Ishikawa (cell line): ENCODE measurements at regions not wholly inside any gene's neighbourhood (a gene's known extent, or its start where the extent isn't known, plus 50 kb on each side); places are given as distances from the start of the nearest gene placed in this dataset.

Experiments used
- FOXM1 ChIP-seq: IDR thresholded peaks from 2 replicates; pipeline ENCODE4 v1.6.1; 2012; ENCODE audit warnings: low read depth, borderline replicate concordance
- RAD21 ChIP-seq: IDR thresholded peaks from 2 replicates; pipeline ENCODE4 v1.6.1; 2012; ENCODE audit warnings: low read depth
- TF ChIP-seq, protein P1 (sequence below): IDR thresholded peaks from 2 replicates; pipeline ENCODE4 v1.6.1; 2012; ENCODE audit warnings: low read depth, mild to moderate bottlenecking

DNA sequence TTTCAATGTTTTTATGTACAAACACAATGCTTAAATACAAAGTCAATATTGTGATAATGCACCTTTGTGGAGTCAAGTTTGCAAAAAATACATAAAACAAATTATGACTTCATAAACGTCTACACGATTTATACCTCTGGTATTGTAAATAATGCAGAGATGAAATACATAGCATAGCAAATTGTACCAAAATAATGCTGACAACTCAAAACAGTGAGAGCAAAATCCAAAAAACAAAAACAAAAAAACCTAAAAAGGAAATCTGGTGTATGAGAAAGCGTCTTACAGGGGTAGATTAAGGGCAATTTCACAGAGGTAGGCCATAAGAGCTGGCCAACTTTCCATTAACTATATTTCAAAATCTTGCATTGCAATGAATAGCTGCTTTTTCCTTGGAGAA, 161.5 kb upstream of the LRRC7 start:
- TF ChIP-seq, protein P1, sequence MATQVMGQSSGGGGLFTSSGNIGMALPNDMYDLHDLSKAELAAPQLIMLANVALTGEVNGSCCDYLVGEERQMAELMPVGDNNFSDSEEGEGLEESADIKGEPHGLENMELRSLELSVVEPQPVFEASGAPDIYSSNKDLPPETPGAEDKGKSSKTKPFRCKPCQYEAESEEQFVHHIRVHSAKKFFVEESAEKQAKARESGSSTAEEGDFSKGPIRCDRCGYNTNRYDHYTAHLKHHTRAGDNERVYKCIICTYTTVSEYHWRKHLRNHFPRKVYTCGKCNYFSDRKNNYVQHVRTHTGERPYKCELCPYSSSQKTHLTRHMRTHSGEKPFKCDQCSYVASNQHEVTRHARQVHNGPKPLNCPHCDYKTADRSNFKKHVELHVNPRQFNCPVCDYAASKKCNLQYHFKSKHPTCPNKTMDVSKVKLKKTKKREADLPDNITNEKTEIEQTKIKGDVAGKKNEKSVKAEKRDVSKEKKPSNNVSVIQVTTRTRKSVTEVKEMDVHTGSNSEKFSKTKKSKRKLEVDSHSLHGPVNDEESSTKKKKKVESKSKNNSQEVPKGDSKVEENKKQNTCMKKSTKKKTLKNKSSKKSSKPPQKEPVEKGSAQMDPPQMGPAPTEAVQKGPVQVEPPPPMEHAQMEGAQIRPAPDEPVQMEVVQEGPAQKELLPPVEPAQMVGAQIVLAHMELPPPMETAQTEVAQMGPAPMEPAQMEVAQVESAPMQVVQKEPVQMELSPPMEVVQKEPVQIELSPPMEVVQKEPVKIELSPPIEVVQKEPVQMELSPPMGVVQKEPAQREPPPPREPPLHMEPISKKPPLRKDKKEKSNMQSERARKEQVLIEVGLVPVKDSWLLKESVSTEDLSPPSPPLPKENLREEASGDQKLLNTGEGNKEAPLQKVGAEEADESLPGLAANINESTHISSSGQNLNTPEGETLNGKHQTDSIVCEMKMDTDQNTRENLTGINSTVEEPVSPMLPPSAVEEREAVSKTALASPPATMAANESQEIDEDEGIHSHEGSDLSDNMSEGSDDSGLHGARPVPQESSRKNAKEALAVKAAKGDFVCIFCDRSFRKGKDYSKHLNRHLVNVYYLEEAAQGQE: no peak
- TF ChIP-seq RAD21: no peak
- no peak for TF ChIP-seq FOXM1
